ENCODE measurements at regions not wholly inside any gene's neighbourhood (a gene's known extent, or its start where the extent isn't known, plus 50 kb on each side); places are given as distances from the start of the nearest gene placed in this dataset.

GRCh38 chr5:174553556-174553955, 170.8 kb upstream of the MSX2 start:
- TF ChIP-seq CTCF (IDR thresholded peaks at IDR 0.05 in 2 of 3, conservative IDR thresholded peaks at IDR 0.05 in 1 of 3; ENCODE audit: control insufficient read depth in 2 of 3, extremely low read depth in 1 of 3, insufficient read depth in 1 of 3, low read depth in 3 of 3, low read length in 3 of 3), result no peak
- TF ChIP-seq NFYA (IDR thresholded peaks at IDR 0.05; ENCODE audit: borderline replicate concordance, low read depth, low read length), result no peak
- TF ChIP-seq EP300 (IDR thresholded peaks at IDR 0.05; ENCODE audit: borderline replicate concordance in 1 of 2, control insufficient read depth in 1 of 2, low read depth in 2 of 2, low read length in 2 of 2), result no peak
- no peak for TF ChIP-seq NR2C2 (IDR thresholded peaks at IDR 0.05; ENCODE audit: borderline replicate concordance, control insufficient read depth, insufficient read length, low read depth)
- no peak for TF ChIP-seq SIN3A (IDR thresholded peaks at IDR 0.05; ENCODE audit: low read depth, low read length)
- no peak for TF ChIP-seq SP1 (IDR thresholded peaks at IDR 0.05; ENCODE audit: low read depth, low read length)
- TF ChIP-seq PAX5 (IDR thresholded peaks at IDR 0.05; ENCODE audit: borderline replicate concordance, low read depth, low read length), result no peak

Measured in GM12878 (cell line).